Osteoblast (primary cell): ENCODE measurements at regions not wholly inside any gene's neighbourhood (a gene's known extent, or its start where the extent isn't known, plus 50 kb on each side); places are given as distances from the start of the nearest gene placed in this dataset.

ENCODE experiments used
- DNase-seq: peaks from one replicate; pipeline ENCODE4 v3.0.0; 2011; ENCODE audit warnings: low spot score, mixed read lengths; ENCODE audit not compliant: insufficient read length; ENCODE audit errors: missing footprints
- H2AFZ ChIP-seq: 2 replicates; pipeline ENCODE4 v1.6.0; 2011; ENCODE audit warnings: mild to moderate bottlenecking, low read length
- H3K27ac ChIP-seq: 2 replicates; pipeline ENCODE4 v1.5.1; 2011; ENCODE audit warnings: mild to moderate bottlenecking, low read depth, low read length, moderate library complexity
- H3K27me3 ChIP-seq: 2 replicates; pipeline ENCODE4 v1.6.0; 2012; ENCODE audit warnings: mild to moderate bottlenecking, control low read depth, inconsistent platforms, low read length, moderate library complexity; ENCODE audit not compliant: insufficient read depth
- H3K36me3 ChIP-seq: 2 replicates; pipeline ENCODE4 v1.5.1; 2011; ENCODE audit warnings: mild to moderate bottlenecking, low read length, control low read depth, moderate library complexity; ENCODE audit not compliant: insufficient read depth
- H3K4me1 ChIP-seq: 2 replicates; pipeline ENCODE4 v1.5.1; 2011; ENCODE audit warnings: mild to moderate bottlenecking, low read length, control low read depth, moderate library complexity; ENCODE audit not compliant: insufficient read depth
- H3K4me2 ChIP-seq: 2 replicates; pipeline ENCODE4 v1.6.0; 2011; ENCODE audit warnings: mild to moderate bottlenecking, low read length; ENCODE audit not compliant: insufficient read depth
- H3K4me3 ChIP-seq: fragments of 200-600 bp; sonication (generic); 3 replicates; pipeline ENCODE4 v1.5.1; 2012; ENCODE audit warnings: mild to moderate bottlenecking, low read length, inconsistent platforms; ENCODE audit not compliant: insufficient read depth
- H3K79me2 ChIP-seq: 2 replicates; pipeline ENCODE4 v1.6.0; 2012; ENCODE audit warnings: mild to moderate bottlenecking, low read length, control low read depth, inconsistent platforms; ENCODE audit not compliant: insufficient read depth
- H3K9me3 ChIP-seq: 2 replicates; pipeline ENCODE4 v1.5.1; 2011; ENCODE audit warnings: low read depth, low read length, control low read depth
- H4K20me1 ChIP-seq: 2 replicates; pipeline ENCODE4 v1.6.0; 2012; ENCODE audit warnings: mild to moderate bottlenecking, low read length, control low read depth; ENCODE audit not compliant: insufficient read depth
- TF ChIP-seq, protein P1 (sequence below): IDR thresholded peaks from 2 replicates; pipeline ENCODE4 v1.5.1; 2011; ENCODE audit warnings: mild to moderate bottlenecking, low read depth, low read length, moderate library complexity; ENCODE audit errors: extremely low read depth

DNA sequence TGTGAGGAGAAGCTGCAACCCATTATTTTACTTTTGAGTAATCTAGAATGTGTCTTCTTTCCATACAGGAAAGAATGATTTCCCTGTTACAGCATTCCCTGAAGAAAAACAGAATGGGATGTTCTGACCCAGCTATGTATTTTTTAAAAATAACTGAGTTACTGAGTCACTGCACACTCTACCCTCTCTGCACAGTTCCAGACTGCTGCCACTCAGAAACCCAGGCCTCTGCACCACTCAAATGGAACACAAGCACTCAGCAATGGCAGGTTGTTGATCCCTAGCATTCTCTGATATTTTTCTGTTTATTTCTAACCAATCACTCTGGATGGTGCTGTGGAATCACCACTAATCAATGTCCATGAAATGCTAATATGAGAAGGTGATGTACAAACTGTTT, 1300.0 kb upstream of the FAM98A start:
- Histone ChIP-seq H3K79me2 (no peaks in the 10 kb centered on the region), H3K4me2 (no peak overlapping the region), H3K27me3 (no peaks in the 10 kb centered on the region), H3K36me3 (no peaks in the 10 kb centered on the region), H3K4me1 (no peaks in the 10 kb centered on the region), H3K27ac (no peak overlapping the region), H4K20me1 (no peaks in the 10 kb centered on the region), H3K4me3 (no peak overlapping the region), H3K9me3 (no peaks in the 10 kb centered on the region), H2AFZ (no peak overlapping the region)
- DNase-seq = no peak
- TF ChIP-seq, protein P1, sequence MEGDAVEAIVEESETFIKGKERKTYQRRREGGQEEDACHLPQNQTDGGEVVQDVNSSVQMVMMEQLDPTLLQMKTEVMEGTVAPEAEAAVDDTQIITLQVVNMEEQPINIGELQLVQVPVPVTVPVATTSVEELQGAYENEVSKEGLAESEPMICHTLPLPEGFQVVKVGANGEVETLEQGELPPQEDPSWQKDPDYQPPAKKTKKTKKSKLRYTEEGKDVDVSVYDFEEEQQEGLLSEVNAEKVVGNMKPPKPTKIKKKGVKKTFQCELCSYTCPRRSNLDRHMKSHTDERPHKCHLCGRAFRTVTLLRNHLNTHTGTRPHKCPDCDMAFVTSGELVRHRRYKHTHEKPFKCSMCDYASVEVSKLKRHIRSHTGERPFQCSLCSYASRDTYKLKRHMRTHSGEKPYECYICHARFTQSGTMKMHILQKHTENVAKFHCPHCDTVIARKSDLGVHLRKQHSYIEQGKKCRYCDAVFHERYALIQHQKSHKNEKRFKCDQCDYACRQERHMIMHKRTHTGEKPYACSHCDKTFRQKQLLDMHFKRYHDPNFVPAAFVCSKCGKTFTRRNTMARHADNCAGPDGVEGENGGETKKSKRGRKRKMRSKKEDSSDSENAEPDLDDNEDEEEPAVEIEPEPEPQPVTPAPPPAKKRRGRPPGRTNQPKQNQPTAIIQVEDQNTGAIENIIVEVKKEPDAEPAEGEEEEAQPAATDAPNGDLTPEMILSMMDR = no peak

DNA sequence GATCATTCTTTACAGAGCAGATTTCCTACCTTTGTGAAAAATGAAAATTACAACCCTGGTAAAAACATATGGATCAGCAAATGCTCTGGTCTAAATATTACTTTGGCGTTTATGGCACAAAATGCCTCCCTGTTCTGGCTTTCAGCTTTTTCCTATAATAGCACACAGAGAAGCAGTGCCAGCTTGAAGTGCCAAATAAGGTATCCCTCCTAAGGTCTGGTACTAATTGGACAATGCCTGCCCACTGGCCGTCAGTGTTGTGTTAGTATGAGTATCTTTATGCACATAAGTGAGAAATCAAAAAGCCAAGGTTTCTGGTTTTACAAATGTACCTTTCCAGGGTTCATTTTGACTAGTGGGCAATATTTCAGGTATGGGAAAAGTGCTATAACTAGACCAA, 1293.7 kb upstream of the FAM98A start:
- no peaks in the 10 kb centered on the region for H3K27me3 ChIP-seq
- no peaks in the 10 kb centered on the region for H3K9me3 ChIP-seq
- no peak overlapping the region for H3K4me3 ChIP-seq
- TF ChIP-seq, protein P1 = no peak
- no peaks in the 10 kb centered on the region for H3K4me1 ChIP-seq
- no peak for DNase-seq
- H4K20me1 ChIP-seq = no peaks in the 10 kb centered on the region
- H3K27ac ChIP-seq = no peak overlapping the region
- H3K79me2 ChIP-seq = no peaks in the 10 kb centered on the region
- no peaks in the 10 kb centered on the region for H3K36me3 ChIP-seq
- H3K4me2 ChIP-seq = no peak overlapping the region
- H2AFZ ChIP-seq = no peak overlapping the region

DNA sequence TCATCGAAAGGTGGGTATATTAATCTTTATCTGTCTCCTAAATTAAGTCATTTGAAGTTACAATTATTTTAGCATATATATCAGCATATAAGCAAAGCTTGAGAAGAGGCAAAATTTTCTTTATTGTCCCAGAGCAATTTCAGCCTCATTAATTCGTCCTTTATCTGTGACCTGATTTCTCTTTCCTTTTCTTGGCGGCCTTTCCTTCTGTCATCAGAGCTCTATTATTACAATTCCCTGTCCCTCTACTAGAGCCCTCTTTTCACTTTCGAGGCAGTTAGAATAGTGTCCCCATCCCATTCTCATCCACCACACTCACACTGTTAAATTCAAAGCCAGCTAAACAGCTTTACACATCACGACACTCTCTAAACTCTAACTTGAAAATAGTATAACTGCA, 1293.2 kb upstream of the FAM98A start:
- Histone ChIP-seq H3K4me3 (no peak overlapping the region), H3K4me2 (no peak overlapping the region), H3K4me1 (no peaks in the 10 kb centered on the region), H3K36me3 (no peaks in the 10 kb centered on the region), H3K79me2 (no peaks in the 10 kb centered on the region), H3K27me3 (no peaks in the 10 kb centered on the region), H3K27ac (no peak overlapping the region), H2AFZ (no peak overlapping the region), H4K20me1 (no peaks in the 10 kb centered on the region), H3K9me3 (no peaks in the 10 kb centered on the region)
- peak; percentile 1 for DNase-seq
- TF ChIP-seq, protein P1 = no peak

DNA sequence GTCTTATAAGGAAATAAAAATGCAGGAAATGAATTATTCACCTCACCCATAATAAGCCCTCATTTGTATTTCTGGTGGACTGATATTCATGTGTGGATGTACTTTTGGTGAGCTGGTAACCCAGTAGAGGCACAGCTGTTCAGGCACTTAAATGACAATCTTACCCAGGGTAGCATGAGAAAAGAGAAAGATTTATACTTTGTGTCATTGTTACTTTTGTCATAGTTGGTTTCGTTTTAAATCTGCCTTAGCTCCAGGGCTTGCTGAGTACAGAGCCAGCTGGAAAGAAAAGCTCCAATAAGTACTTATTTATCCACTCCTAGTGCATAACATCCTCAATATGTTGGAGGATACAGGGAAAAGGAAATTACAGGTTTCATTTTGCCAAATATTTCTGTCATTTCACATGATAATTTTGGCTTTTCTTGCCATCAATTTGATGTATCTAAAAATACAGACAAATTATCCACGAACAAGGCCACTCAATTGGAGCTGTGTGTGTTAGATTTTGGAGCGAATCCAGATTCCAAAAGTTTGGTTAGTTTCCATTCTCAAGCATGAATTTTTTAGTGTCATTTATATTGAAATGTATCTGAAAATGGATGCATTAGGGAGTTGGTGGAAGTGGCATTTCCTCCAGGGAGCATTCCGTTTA, 1276.1 kb upstream of the FAM98A start:
- no peaks in the 10 kb centered on the region for H3K27me3 ChIP-seq
- H3K4me3 ChIP-seq = no peak overlapping the region
- H3K36me3 ChIP-seq = no peaks in the 10 kb centered on the region
- H3K4me1 ChIP-seq = no peaks in the 10 kb centered on the region
- DNase-seq = no peak
- peaks cover 2% of the 10 kb centered on the region for H3K9me3 ChIP-seq
- H2AFZ ChIP-seq = no peak overlapping the region
- no peaks in the 10 kb centered on the region for H4K20me1 ChIP-seq
- no peak overlapping the region for H3K27ac ChIP-seq
- TF ChIP-seq, protein P1 = no peak
- H3K79me2 ChIP-seq = no peaks in the 10 kb centered on the region
- no peak overlapping the region for H3K4me2 ChIP-seq
